HCT116 (cell line): ENCODE measurements at regions not wholly inside any gene's neighbourhood (a gene's known extent, or its start where the extent isn't known, plus 50 kb on each side); places are given as distances from the start of the nearest gene placed in this dataset.

Source experiments
- ATAC-seq: fragments of 200-7000 bp; cut with Tn5 transposase; 2 replicates; pipeline ENCODE4 v1.9.1; 2020; ENCODE audit warnings: mild to moderate bottlenecking, moderate library complexity
- BruUV-seq: library from RNA; stranded (reverse); fragments of 400-500 nt; replicated peaks from 2 replicates; lab custom pipeline; 2021; lab: Mats Ljungman, UMichigan
- CTCF ChIA-PET: fragments of 300-600 bp; sonication (Branson Sonifier 250); formaldehyde crosslinking; loops from one replicate; lab custom pipeline; 2021; ENCODE audit warnings: antibody characterized with exemption; lab: Charles Lee
- POLR2A ChIA-PET: fragments of 300-600, 350-600 bp; sonication (Branson Sonifier 250); formaldehyde crosslinking; loops from one replicate; lab custom pipeline; 2021; ENCODE audit warnings: antibody characterized with exemption; lab: Charles Lee
- RAD21 ChIA-PET, 2 experiments: fragments of 300-600 bp; sonication (Branson Sonifier 250); formaldehyde crosslinking; loops; one replicate each; lab custom pipeline; 2023; ENCODE audit warnings: low total read pairs in 2 of 2; ENCODE audit not compliant: uncharacterized antibody in 2 of 2, unreplicated experiment in 2 of 2, low non-redundant PET in 1 of 2; lab: Charles Lee
- DNase-seq: peaks from one replicate; pipeline ENCODE4 v3.0.0-alpha.2; 2010; ENCODE audit warnings: low read depth, low spot score
- H2AFZ ChIP-seq: fragments of 200-600 bp; shearing (Covaris generic), sonication (generic); 2 replicates; pipeline ENCODE4 v1.6.1; 2017; ENCODE audit warnings: low read depth, mixed run types, mixed read lengths, antibody characterized with exemption, low read length; ENCODE audit not compliant: poor library complexity, severe bottlenecking
- H3K27ac ChIP-seq: 2 replicates; pipeline ENCODE4 v1.5.1; 2012; ENCODE audit warnings: low read depth, low read length
- H3K27me3 ChIP-seq: fragments of 200-600 bp; sonication (generic); 2 replicates; pipeline ENCODE4 v1.6.1; 2016; ENCODE audit warnings: mixed run types, low read length, mixed read lengths; ENCODE audit not compliant: insufficient read depth
- H3K36me3 ChIP-seq, 2 experiments: fragments of 200-500 bp in 1 of 2; fragments of 200-600 bp in 1 of 2; sonication (Bioruptor generic) in 1 of 2; sonication (generic) in 1 of 2; 2 replicates each; pipeline versions ENCODE4 v1.5.1 to v1.6.1; 2014 to 2016; ENCODE audit warnings: low read length in 2 of 2, inconsistent platforms in 1 of 2, mixed read lengths in 1 of 2, mixed run types in 1 of 2; ENCODE audit not compliant: insufficient read depth in 2 of 2, control insufficient read depth in 1 of 2
- H3K4me1 ChIP-seq, 2 experiments: fragments of 200-600 bp in 1 of 2; sonication (generic) in 1 of 2; 2 replicates each; pipeline versions ENCODE4 v1.5.1 to v1.6.1; 2012 to 2017; ENCODE audit warnings: low read length in 2 of 2, inconsistent platforms in 1 of 2, mild to moderate bottlenecking in 1 of 2, mixed read lengths in 1 of 2, mixed run types in 1 of 2, moderate library complexity in 1 of 2; ENCODE audit not compliant: insufficient read depth in 2 of 2, control insufficient read depth in 1 of 2
- H3K4me2 ChIP-seq: fragments of 200-600 bp; sonication (generic); 2 replicates; pipeline ENCODE4 v1.6.1; 2017; ENCODE audit warnings: mixed run types, low read length, mixed read lengths
- H3K4me3 ChIP-seq, 2 experiments: fragments of 200-600 bp in 1 of 2; sonication (generic) in 1 of 2; replicated peaks in 1 of 2; 2 replicates each; pipeline ENCODE4 v1.5.1; 2011 to 2016; ENCODE audit warnings: low read length in 2 of 2, control low read depth in 1 of 2, low read depth in 1 of 2, mild to moderate bottlenecking in 1 of 2, mixed read lengths in 1 of 2, mixed run types in 1 of 2
- H3K79me2 ChIP-seq: fragments of 200-600 bp; sonication (generic); 2 replicates; pipeline ENCODE4 v1.6.1; 2017; ENCODE audit warnings: mild to moderate bottlenecking, mixed run types, low read length, moderate library complexity, mixed read lengths; ENCODE audit not compliant: insufficient read depth
- H3K9ac ChIP-seq: fragments of 200-600 bp; sonication (generic); 2 replicates; pipeline ENCODE4 v1.6.1; 2016; ENCODE audit warnings: low read length, mixed read lengths
- H3K9me2 ChIP-seq: fragments of 200-600 bp; sonication (generic), shearing (Covaris generic); 2 replicates; pipeline ENCODE4 v1.6.1; 2017; ENCODE audit warnings: mixed run types, mild to moderate bottlenecking, moderate library complexity; ENCODE audit not compliant: insufficient read depth
- H3K9me3 ChIP-seq, 2 experiments: fragments of 200-500 bp in 1 of 2; fragments of 200-600 bp in 1 of 2; sonication (Bioruptor generic) in 1 of 2; sonication (generic) in 1 of 2; 2 replicates each; pipeline ENCODE4 v1.6.1; 2014 to 2017; ENCODE audit warnings: low read length in 2 of 2, mixed read lengths in 2 of 2, inconsistent platforms in 1 of 2, low read depth in 1 of 2, mild to moderate bottlenecking in 1 of 2, mixed run types in 1 of 2, moderate library complexity in 1 of 2; ENCODE audit not compliant: control insufficient read depth in 1 of 2, insufficient read depth in 1 of 2
- H4K20me1 ChIP-seq: fragments of 200-600 bp; sonication (generic), shearing (Covaris generic); 2 replicates; pipeline ENCODE4 v1.6.1; 2017; ENCODE audit warnings: mixed run types, mild to moderate bottlenecking, moderate library complexity; ENCODE audit not compliant: insufficient read depth
- CEBPB ChIP-seq: IDR thresholded peaks from 2 replicates; pipeline ENCODE4 v1.6.1; 2012; ENCODE audit warnings: low read depth
- CTCF ChIP-seq, 3 experiments: fragments of 200-600 bp in 1 of 3; sonication (generic) in 1 of 3; IDR thresholded peaks in 2 of 3; conservative IDR thresholded peaks in 1 of 3; 2 replicates each; pipeline ENCODE4 v1.5.1; 2012 to 2017; ENCODE audit warnings: low read depth in 2 of 3, low read length in 2 of 3, antibody characterized with exemption in 1 of 3, borderline replicate concordance in 1 of 3, control low read depth in 1 of 3, mild to moderate bottlenecking in 1 of 3, mixed read lengths in 1 of 3, mixed run types in 1 of 3, moderate library complexity in 1 of 3; ENCODE audit not compliant: insufficient read depth in 1 of 3
- EZH2 ChIP-seq: fragments of 200-600 bp; sonication (generic); IDR thresholded peaks from 2 replicates; pipeline ENCODE4 v1.6.1; 2017; ENCODE audit warnings: antibody characterized with exemption, mixed run types
- FOSL1 ChIP-seq: IDR thresholded peaks from 2 replicates; pipeline ENCODE4 v1.6.1; 2012; ENCODE audit warnings: low read depth
- JUND ChIP-seq: IDR thresholded peaks from 2 replicates; pipeline ENCODE4 v1.6.1; 2012
- MAX ChIP-seq: IDR thresholded peaks from 2 replicates; pipeline ENCODE4 v1.6.1; 2012
- POLR2A ChIP-seq: IDR thresholded peaks from 2 replicates; pipeline ENCODE4 v1.7.0; 2011; ENCODE audit warnings: borderline replicate concordance; ENCODE audit not compliant: insufficient read depth, insufficient read length; ENCODE audit errors: extremely low read depth
- POLR2AphosphoS5 ChIP-seq: IDR thresholded peaks from 2 replicates; pipeline ENCODE4 v1.6.1; 2011; ENCODE audit warnings: mild to moderate bottlenecking, low read depth, low read length, moderate library complexity
- RAD21 ChIP-seq: IDR thresholded peaks from 2 replicates; pipeline ENCODE4 v1.6.1; 2012; ENCODE audit warnings: low read depth, mild to moderate bottlenecking
- SIN3A ChIP-seq: IDR thresholded peaks from 2 replicates; pipeline ENCODE4 v1.6.1; 2012; ENCODE audit warnings: low read depth
- SP1 ChIP-seq: IDR thresholded peaks from 2 replicates; pipeline ENCODE4 v1.6.1; 2012; ENCODE audit warnings: low read depth
- SRF ChIP-seq: IDR thresholded peaks from 2 replicates; pipeline ENCODE4 v1.6.1; 2012; ENCODE audit warnings: low read depth
- ZFX ChIP-seq: fragments of 450-650 bp; IDR thresholded peaks from 2 replicates; pipeline ENCODE4 v1.6.1; 2017
- intact Hi-C: fragments of 100-400 bp; cut with micrococcal nuclease; formaldehyde crosslinking; loops from 2 replicates; pipeline ENCODE4 v1.10.0; 2022
- TF ChIP-seq, protein P1 (sequence below): IDR thresholded peaks from 2 replicates; pipeline ENCODE4 v1.6.1; 2011; ENCODE audit warnings: mild to moderate bottlenecking, low read length, moderate library complexity; ENCODE audit not compliant: insufficient replicate concordance; ENCODE audit errors: extremely low read depth

DNA sequence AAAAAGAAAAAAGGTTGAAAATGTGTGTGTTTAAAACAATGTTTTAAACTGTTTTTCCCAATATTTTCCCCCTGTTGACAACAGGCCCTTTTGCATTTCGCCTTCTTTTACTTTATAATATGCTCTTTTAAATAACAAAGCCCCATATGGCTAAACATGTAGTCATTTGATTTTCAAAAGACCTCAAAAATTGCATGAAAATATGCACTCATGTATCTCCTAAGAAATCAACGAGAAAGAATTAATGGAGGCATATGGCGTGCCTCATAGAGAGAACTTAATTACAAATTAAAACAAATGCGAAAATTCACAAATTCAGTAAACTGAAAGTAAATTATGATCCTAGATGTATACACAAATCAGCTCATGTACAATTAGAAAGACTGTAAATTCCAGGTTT lies 202.6 kb upstream of the FOXN3 start:
- peak overlapping the region; percentile 62 for H3K9ac ChIP-seq
- H3K27me3 ChIP-seq, result peaks cover 5% of the 10 kb centered on the region; the same call in 1 of the 2 replicates
- H3K9me2 ChIP-seq, result no peaks in the 10 kb centered on the region
- ChIA-PET POLR2A (interaction anchor here (0.8 kb wide), 1 partner anchor 8 kb away, joined by 3 read pairs; no protein-coding TSS in a partner anchor), CTCF (no interaction called here), RAD21 (interaction anchor here in 1 of 2 experiments (1.1 kb wide), 1 partner anchor 367 kb away, joined by 3 read pairs; no protein-coding TSS in a partner anchor)
- no peaks in the 10 kb centered on the region for H4K20me1 ChIP-seq
- BruUV-seq, result no TSS peak
- H3K79me2 ChIP-seq, result no peaks in the 10 kb centered on the region
- H3K27ac ChIP-seq, result no peak overlapping the region
- H3K9me3 ChIP-seq, result no peaks in the 10 kb centered on the region
- ATAC-seq (no peak), DNase-seq (no peak)
- H2AFZ ChIP-seq, result peak overlapping the region; percentile 100
- intact Hi-C loops, result no loop called here
- H3K4me1 ChIP-seq, result peaks cover 7 to 14% of the 10 kb centered on the region in 2 experiments; a peak in 3 of 4 replicates
- H3K36me3 ChIP-seq, result no peaks in the 10 kb centered on the region
- H3K4me3 ChIP-seq, result peak overlapping the region; percentile 57 to 70
- TF ChIP-seq, protein P1, sequence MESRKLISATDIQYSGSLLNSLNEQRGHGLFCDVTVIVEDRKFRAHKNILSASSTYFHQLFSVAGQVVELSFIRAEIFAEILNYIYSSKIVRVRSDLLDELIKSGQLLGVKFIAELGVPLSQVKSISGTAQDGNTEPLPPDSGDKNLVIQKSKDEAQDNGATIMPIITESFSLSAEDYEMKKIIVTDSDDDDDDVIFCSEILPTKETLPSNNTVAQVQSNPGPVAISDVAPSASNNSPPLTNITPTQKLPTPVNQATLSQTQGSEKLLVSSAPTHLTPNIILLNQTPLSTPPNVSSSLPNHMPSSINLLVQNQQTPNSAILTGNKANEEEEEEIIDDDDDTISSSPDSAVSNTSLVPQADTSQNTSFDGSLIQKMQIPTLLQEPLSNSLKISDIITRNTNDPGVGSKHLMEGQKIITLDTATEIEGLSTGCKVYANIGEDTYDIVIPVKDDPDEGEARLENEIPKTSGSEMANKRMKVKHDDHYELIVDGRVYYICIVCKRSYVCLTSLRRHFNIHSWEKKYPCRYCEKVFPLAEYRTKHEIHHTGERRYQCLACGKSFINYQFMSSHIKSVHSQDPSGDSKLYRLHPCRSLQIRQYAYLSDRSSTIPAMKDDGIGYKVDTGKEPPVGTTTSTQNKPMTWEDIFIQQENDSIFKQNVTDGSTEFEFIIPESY, result no peak
- TF ChIP-seq SP1 (no peak), SRF (no peak), POLR2AphosphoS5 (no peak), RAD21 (no peak), SIN3A (no peak), ZFX (no peak), FOSL1 (no peak), JUND (no peak), CTCF (IDR thresholded peaks at IDR 0.05 in 2 of 3, conservative IDR thresholded peaks at IDR 0.05 in 1 of 3; ENCODE audit: borderline replicate concordance in 1 of 3, insufficient read depth in 1 of 3, low read depth in 2 of 3, low read length in 2 of 3) (no peak), CEBPB (no peak), MAX (no peak), POLR2A (no peak), EZH2 (no peak)
- H3K4me2 ChIP-seq, result peak overlapping the region; percentile 99
